HCT116 (cell line): ENCODE measurements at regions not wholly inside any gene's neighbourhood (a gene's known extent, or its start where the extent isn't known, plus 50 kb on each side); places are given as distances from the start of the nearest gene placed in this dataset.

Experiments used
- ATAC-seq: fragments of 200-7000 bp; cut with Tn5 transposase; 2 replicates; pipeline ENCODE4 v1.9.1; 2020; ENCODE audit warnings: mild to moderate bottlenecking, moderate library complexity
- BruUV-seq: library from RNA; stranded (reverse); fragments of 400-500 nt; replicated peaks from 2 replicates; lab custom pipeline; 2021; lab: Mats Ljungman, UMichigan
- CTCF ChIA-PET: fragments of 300-600 bp; sonication (Branson Sonifier 250); formaldehyde crosslinking; loops from one replicate; lab custom pipeline; 2021; ENCODE audit warnings: antibody characterized with exemption; lab: Charles Lee
- POLR2A ChIA-PET: fragments of 300-600, 350-600 bp; sonication (Branson Sonifier 250); formaldehyde crosslinking; loops from one replicate; lab custom pipeline; 2021; ENCODE audit warnings: antibody characterized with exemption; lab: Charles Lee
- RAD21 ChIA-PET, 2 experiments: fragments of 300-600 bp; sonication (Branson Sonifier 250); formaldehyde crosslinking; loops; one replicate each; lab custom pipeline; 2023; ENCODE audit warnings: low total read pairs in 2 of 2; ENCODE audit not compliant: uncharacterized antibody in 2 of 2, unreplicated experiment in 2 of 2, low non-redundant PET in 1 of 2; lab: Charles Lee
- DNase-seq: peaks from one replicate; pipeline ENCODE4 v3.0.0-alpha.2; 2010; ENCODE audit warnings: low read depth, low spot score
- H2AFZ ChIP-seq: fragments of 200-600 bp; shearing (Covaris generic), sonication (generic); 2 replicates; pipeline ENCODE4 v1.6.1; 2017; ENCODE audit warnings: low read depth, mixed run types, mixed read lengths, antibody characterized with exemption, low read length; ENCODE audit not compliant: poor library complexity, severe bottlenecking
- H3K27ac ChIP-seq: 2 replicates; pipeline ENCODE4 v1.5.1; 2012; ENCODE audit warnings: low read depth, low read length
- H3K27me3 ChIP-seq: fragments of 200-600 bp; sonication (generic); 2 replicates; pipeline ENCODE4 v1.6.1; 2016; ENCODE audit warnings: mixed run types, low read length, mixed read lengths; ENCODE audit not compliant: insufficient read depth
- H3K36me3 ChIP-seq, 2 experiments: fragments of 200-500 bp in 1 of 2; fragments of 200-600 bp in 1 of 2; sonication (Bioruptor generic) in 1 of 2; sonication (generic) in 1 of 2; 2 replicates each; pipeline versions ENCODE4 v1.5.1 to v1.6.1; 2014 to 2016; ENCODE audit warnings: low read length in 2 of 2, inconsistent platforms in 1 of 2, mixed read lengths in 1 of 2, mixed run types in 1 of 2; ENCODE audit not compliant: insufficient read depth in 2 of 2, control insufficient read depth in 1 of 2
- H3K4me1 ChIP-seq, 2 experiments: fragments of 200-600 bp in 1 of 2; sonication (generic) in 1 of 2; 2 replicates each; pipeline versions ENCODE4 v1.5.1 to v1.6.1; 2012 to 2017; ENCODE audit warnings: low read length in 2 of 2, inconsistent platforms in 1 of 2, mild to moderate bottlenecking in 1 of 2, mixed read lengths in 1 of 2, mixed run types in 1 of 2, moderate library complexity in 1 of 2; ENCODE audit not compliant: insufficient read depth in 2 of 2, control insufficient read depth in 1 of 2
- H3K4me2 ChIP-seq: fragments of 200-600 bp; sonication (generic); 2 replicates; pipeline ENCODE4 v1.6.1; 2017; ENCODE audit warnings: mixed run types, low read length, mixed read lengths
- H3K4me3 ChIP-seq, 2 experiments: fragments of 200-600 bp in 1 of 2; sonication (generic) in 1 of 2; replicated peaks in 1 of 2; 2 replicates each; pipeline ENCODE4 v1.5.1; 2011 to 2016; ENCODE audit warnings: low read length in 2 of 2, control low read depth in 1 of 2, low read depth in 1 of 2, mild to moderate bottlenecking in 1 of 2, mixed read lengths in 1 of 2, mixed run types in 1 of 2
- H3K79me2 ChIP-seq: fragments of 200-600 bp; sonication (generic); 2 replicates; pipeline ENCODE4 v1.6.1; 2017; ENCODE audit warnings: mild to moderate bottlenecking, mixed run types, low read length, moderate library complexity, mixed read lengths; ENCODE audit not compliant: insufficient read depth
- H3K9ac ChIP-seq: fragments of 200-600 bp; sonication (generic); 2 replicates; pipeline ENCODE4 v1.6.1; 2016; ENCODE audit warnings: low read length, mixed read lengths
- H3K9me2 ChIP-seq: fragments of 200-600 bp; sonication (generic), shearing (Covaris generic); 2 replicates; pipeline ENCODE4 v1.6.1; 2017; ENCODE audit warnings: mixed run types, mild to moderate bottlenecking, moderate library complexity; ENCODE audit not compliant: insufficient read depth
- H3K9me3 ChIP-seq, 2 experiments: fragments of 200-500 bp in 1 of 2; fragments of 200-600 bp in 1 of 2; sonication (Bioruptor generic) in 1 of 2; sonication (generic) in 1 of 2; 2 replicates each; pipeline ENCODE4 v1.6.1; 2014 to 2017; ENCODE audit warnings: low read length in 2 of 2, mixed read lengths in 2 of 2, inconsistent platforms in 1 of 2, low read depth in 1 of 2, mild to moderate bottlenecking in 1 of 2, mixed run types in 1 of 2, moderate library complexity in 1 of 2; ENCODE audit not compliant: control insufficient read depth in 1 of 2, insufficient read depth in 1 of 2
- H4K20me1 ChIP-seq: fragments of 200-600 bp; sonication (generic), shearing (Covaris generic); 2 replicates; pipeline ENCODE4 v1.6.1; 2017; ENCODE audit warnings: mixed run types, mild to moderate bottlenecking, moderate library complexity; ENCODE audit not compliant: insufficient read depth
- CBX3 ChIP-seq: IDR thresholded peaks from 2 replicates; pipeline ENCODE4 v1.6.1; 2012; ENCODE audit warnings: low read depth
- CEBPB ChIP-seq: IDR thresholded peaks from 2 replicates; pipeline ENCODE4 v1.6.1; 2012; ENCODE audit warnings: low read depth
- EGR1 ChIP-seq: IDR thresholded peaks from 2 replicates; pipeline ENCODE4 v1.6.1; 2012; ENCODE audit warnings: low read depth
- EZH2 ChIP-seq: fragments of 200-600 bp; sonication (generic); IDR thresholded peaks from 2 replicates; pipeline ENCODE4 v1.6.1; 2017; ENCODE audit warnings: antibody characterized with exemption, mixed run types
- EZH2phosphoT487 ChIP-seq: fragments of 200-600 bp; IDR thresholded peaks from 2 replicates; pipeline ENCODE4 v1.6.1; 2018; ENCODE audit warnings: antibody characterized with exemption, borderline replicate concordance
- FOSL1 ChIP-seq: IDR thresholded peaks from 2 replicates; pipeline ENCODE4 v1.6.1; 2012; ENCODE audit warnings: low read depth
- JUND ChIP-seq: IDR thresholded peaks from 2 replicates; pipeline ENCODE4 v1.6.1; 2012
- POLR2A ChIP-seq: IDR thresholded peaks from 2 replicates; pipeline ENCODE4 v1.7.0; 2011; ENCODE audit warnings: borderline replicate concordance; ENCODE audit not compliant: insufficient read depth, insufficient read length; ENCODE audit errors: extremely low read depth
- POLR2AphosphoS5 ChIP-seq: IDR thresholded peaks from 2 replicates; pipeline ENCODE4 v1.6.1; 2011; ENCODE audit warnings: mild to moderate bottlenecking, low read depth, low read length, moderate library complexity
- RAD21 ChIP-seq: IDR thresholded peaks from 2 replicates; pipeline ENCODE4 v1.6.1; 2012; ENCODE audit warnings: low read depth, mild to moderate bottlenecking
- SIN3A ChIP-seq: IDR thresholded peaks from 2 replicates; pipeline ENCODE4 v1.6.1; 2012; ENCODE audit warnings: low read depth
- SP1 ChIP-seq: IDR thresholded peaks from 2 replicates; pipeline ENCODE4 v1.6.1; 2012; ENCODE audit warnings: low read depth
- SRF ChIP-seq: IDR thresholded peaks from 2 replicates; pipeline ENCODE4 v1.6.1; 2012; ENCODE audit warnings: low read depth
- TCF7L2 ChIP-seq: IDR thresholded peaks from 2 replicates; pipeline ENCODE4 v1.7.0; 2011; ENCODE audit warnings: borderline replicate concordance, inconsistent platforms; ENCODE audit not compliant: insufficient read depth, insufficient read length; ENCODE audit errors: extremely low read depth
- ZFX ChIP-seq: fragments of 450-650 bp; IDR thresholded peaks from 2 replicates; pipeline ENCODE4 v1.6.1; 2017
- intact Hi-C: fragments of 100-400 bp; cut with micrococcal nuclease; formaldehyde crosslinking; loops from 2 replicates; pipeline ENCODE4 v1.10.0; 2022
- TF ChIP-seq, protein P1 (sequence below): IDR thresholded peaks from 2 replicates; pipeline ENCODE4 v1.6.1; 2012; ENCODE audit warnings: low read depth
- TF ChIP-seq, protein P2 (sequence below): IDR thresholded peaks from 2 replicates; pipeline ENCODE4 v1.6.1; 2012

GRCh38 chr21:28084951-28085350, 907.7 kb downstream of the LTN1 start:
- Histone ChIP-seq H3K9ac (no peak overlapping the region), H2AFZ (no peak overlapping the region), H3K36me3 (no peaks in the 10 kb centered on the region), H3K79me2 (no peaks in the 10 kb centered on the region)
- no TSS peak for BruUV-seq
- POLR2A ChIA-PET, result no interaction called here
- TF ChIP-seq EGR1, result no peak
- no peak for TF ChIP-seq CBX3
- TF ChIP-seq SRF, result no peak
- TF ChIP-seq EZH2phosphoT487, result no peak
- TF ChIP-seq SP1, result no peak
- TF ChIP-seq, protein P1, sequence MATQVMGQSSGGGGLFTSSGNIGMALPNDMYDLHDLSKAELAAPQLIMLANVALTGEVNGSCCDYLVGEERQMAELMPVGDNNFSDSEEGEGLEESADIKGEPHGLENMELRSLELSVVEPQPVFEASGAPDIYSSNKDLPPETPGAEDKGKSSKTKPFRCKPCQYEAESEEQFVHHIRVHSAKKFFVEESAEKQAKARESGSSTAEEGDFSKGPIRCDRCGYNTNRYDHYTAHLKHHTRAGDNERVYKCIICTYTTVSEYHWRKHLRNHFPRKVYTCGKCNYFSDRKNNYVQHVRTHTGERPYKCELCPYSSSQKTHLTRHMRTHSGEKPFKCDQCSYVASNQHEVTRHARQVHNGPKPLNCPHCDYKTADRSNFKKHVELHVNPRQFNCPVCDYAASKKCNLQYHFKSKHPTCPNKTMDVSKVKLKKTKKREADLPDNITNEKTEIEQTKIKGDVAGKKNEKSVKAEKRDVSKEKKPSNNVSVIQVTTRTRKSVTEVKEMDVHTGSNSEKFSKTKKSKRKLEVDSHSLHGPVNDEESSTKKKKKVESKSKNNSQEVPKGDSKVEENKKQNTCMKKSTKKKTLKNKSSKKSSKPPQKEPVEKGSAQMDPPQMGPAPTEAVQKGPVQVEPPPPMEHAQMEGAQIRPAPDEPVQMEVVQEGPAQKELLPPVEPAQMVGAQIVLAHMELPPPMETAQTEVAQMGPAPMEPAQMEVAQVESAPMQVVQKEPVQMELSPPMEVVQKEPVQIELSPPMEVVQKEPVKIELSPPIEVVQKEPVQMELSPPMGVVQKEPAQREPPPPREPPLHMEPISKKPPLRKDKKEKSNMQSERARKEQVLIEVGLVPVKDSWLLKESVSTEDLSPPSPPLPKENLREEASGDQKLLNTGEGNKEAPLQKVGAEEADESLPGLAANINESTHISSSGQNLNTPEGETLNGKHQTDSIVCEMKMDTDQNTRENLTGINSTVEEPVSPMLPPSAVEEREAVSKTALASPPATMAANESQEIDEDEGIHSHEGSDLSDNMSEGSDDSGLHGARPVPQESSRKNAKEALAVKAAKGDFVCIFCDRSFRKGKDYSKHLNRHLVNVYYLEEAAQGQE, result no peak
- TF ChIP-seq SIN3A, result no peak
- TF ChIP-seq, all 23 proteins: peak for 0
- Histone ChIP-seq H3K4me2 (no peak overlapping the region), H3K9me2 (no peaks in the 10 kb centered on the region), H4K20me1 (no peaks in the 10 kb centered on the region), H3K4me1 (no peaks in the 10 kb centered on the region), H3K9me3 (peaks cover 0 to 6% of the 10 kb centered on the region in 2 experiments; a peak in 2 of 4 replicates), H3K4me3 (no peak overlapping the region), H3K27ac (no peak overlapping the region), H3K27me3 (no peaks in the 10 kb centered on the region)
- ChIA-PET CTCF (no interaction called here), RAD21 (no interaction called here)
- ATAC-seq (no peak), DNase-seq (no peak)
- intact Hi-C loops, result no loop called here

DNA sequence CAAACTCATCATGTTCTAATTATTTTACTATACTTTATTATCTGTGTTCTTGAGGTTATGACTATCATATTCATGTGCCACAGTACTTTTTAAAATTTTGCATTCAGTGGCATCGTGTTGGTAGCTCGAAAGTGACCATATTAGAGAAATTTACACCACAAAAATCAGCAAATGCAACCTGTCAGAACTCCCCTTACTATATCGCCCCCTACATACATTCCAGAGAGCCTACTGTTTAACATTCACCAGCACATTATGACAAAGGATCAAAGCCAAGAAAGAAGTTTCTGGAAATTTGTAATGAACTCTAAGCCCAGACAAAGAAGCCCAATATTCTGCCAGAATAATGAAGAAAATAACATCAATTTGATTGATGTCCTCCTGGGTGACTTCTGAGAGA, 909.3 kb downstream of the LTN1 start:
- H3K27me3 ChIP-seq, result no peaks in the 10 kb centered on the region
- no peak overlapping the region for H3K4me3 ChIP-seq
- RAD21 ChIA-PET, result no interaction called here
- H4K20me1 ChIP-seq, result no peaks in the 10 kb centered on the region
- no TSS peak for BruUV-seq
- intact Hi-C loops, result no loop called here
- DNase-seq (no peak), ATAC-seq (no peak)
- H3K9me3 ChIP-seq, result peaks cover 0 to 12% of the 10 kb centered on the region in 2 experiments; a peak in 2 of 4 replicates
- H3K9me2 ChIP-seq, result no peaks in the 10 kb centered on the region
- no peak overlapping the region for H2AFZ ChIP-seq
- H3K9ac ChIP-seq, result no peak overlapping the region
- no peak overlapping the region for H3K4me2 ChIP-seq
- no peak overlapping the region for H3K27ac ChIP-seq
- H3K36me3 ChIP-seq, result no peaks in the 10 kb centered on the region
- H3K4me1 ChIP-seq, result no peaks in the 10 kb centered on the region
- POLR2A ChIA-PET, result no interaction called here
- CTCF ChIA-PET, result no interaction called here
- no peaks in the 10 kb centered on the region for H3K79me2 ChIP-seq
- no peak for TF ChIP-seq POLR2AphosphoS5
- no peak for TF ChIP-seq SRF
- no peak for TF ChIP-seq CEBPB
- TF ChIP-seq EGR1, result no peak
- TF ChIP-seq RAD21, result no peak
- no peak for TF ChIP-seq EZH2
- TF ChIP-seq FOSL1, result no peak
- TF ChIP-seq, protein P2, sequence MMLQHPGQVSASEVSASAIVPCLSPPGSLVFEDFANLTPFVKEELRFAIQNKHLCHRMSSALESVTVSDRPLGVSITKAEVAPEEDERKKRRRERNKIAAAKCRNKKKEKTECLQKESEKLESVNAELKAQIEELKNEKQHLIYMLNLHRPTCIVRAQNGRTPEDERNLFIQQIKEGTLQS, result no peak
- TF ChIP-seq, protein P1, result no peak
- no peak for TF ChIP-seq EZH2phosphoT487
- no peak for TF ChIP-seq ZFX
- TF ChIP-seq POLR2A, result no peak
- no peak for TF ChIP-seq TCF7L2
- no peak for TF ChIP-seq JUND
